Mesenchymal stem cell (in vitro differentiated cells and primary cell): ENCODE measurements at regions not wholly inside any gene's neighbourhood (a gene's known extent, or its start where the extent isn't known, plus 50 kb on each side); places are given as distances from the start of the nearest gene placed in this dataset.

Experiments used
- DNase-seq: peaks from one replicate; pipeline ENCODE4 v3.0.0-alpha.2; 2013
- H2AFZ ChIP-seq: one replicate; pipeline ENCODE4 v1.6.1; 2013; ENCODE audit warnings: low read depth, mild to moderate bottlenecking, control low read depth, inconsistent platforms, low read length, moderate library complexity
- H2AK5ac ChIP-seq: 2 replicates; pipeline ENCODE4 v1.6.1; 2013; ENCODE audit warnings: low read length, moderate library complexity, mild to moderate bottlenecking, inconsistent platforms; ENCODE audit not compliant: severe bottlenecking
- H2BK120ac ChIP-seq: one replicate; pipeline ENCODE4 v1.6.1; 2013; ENCODE audit warnings: low read depth, mild to moderate bottlenecking, inconsistent platforms, low read length, moderate library complexity
- H2BK12ac ChIP-seq, 2 experiments: one replicate each; pipeline ENCODE4 v1.6.1; 2013; ENCODE audit warnings: inconsistent platforms in 2 of 2, low read length in 2 of 2, mild to moderate bottlenecking in 2 of 2, moderate library complexity in 2 of 2, control low read depth in 1 of 2
- H2BK15ac ChIP-seq: one replicate; pipeline ENCODE4 v1.6.1; 2013; ENCODE audit warnings: mild to moderate bottlenecking, low read depth, inconsistent platforms; ENCODE audit not compliant: poor library complexity, severe bottlenecking
- H2BK5ac ChIP-seq: 2 replicates; pipeline ENCODE4 v1.6.1; 2013; ENCODE audit warnings: low read depth, mild to moderate bottlenecking, low read length, control low read depth, inconsistent platforms; ENCODE audit not compliant: poor library complexity, severe bottlenecking
- H3K14ac ChIP-seq, 2 experiments: one replicate each; pipeline ENCODE4 v1.6.1; 2013; ENCODE audit warnings: inconsistent platforms in 2 of 2, low read length in 2 of 2, control low read depth in 1 of 2, mild to moderate bottlenecking in 1 of 2, moderate library complexity in 1 of 2
- H3K18ac ChIP-seq, 2 experiments: one replicate each; pipeline ENCODE4 v1.6.1; 2013; ENCODE audit warnings: inconsistent platforms in 2 of 2, low read length in 2 of 2, control low read depth in 1 of 2, low read depth in 1 of 2, mild to moderate bottlenecking in 1 of 2
- H3K23ac ChIP-seq, 2 experiments: one replicate each; pipeline ENCODE4 v1.6.1; 2013; ENCODE audit warnings: inconsistent platforms in 2 of 2, low read length in 2 of 2, mild to moderate bottlenecking in 2 of 2, moderate library complexity in 2 of 2, control low read depth in 1 of 2
- H3K27ac ChIP-seq: 2 replicates; pipeline ENCODE4 v1.5.1; 2013; ENCODE audit warnings: mild to moderate bottlenecking, moderate library complexity, low read length, control low read depth, inconsistent platforms; ENCODE audit not compliant: poor library complexity, severe bottlenecking
- H3K27me3 ChIP-seq, 2 experiments: 2 replicates each; pipeline versions ENCODE4 v1.6.1 to v1.7.0; 2013; ENCODE audit warnings: low read length in 2 of 2, mild to moderate bottlenecking in 2 of 2, moderate library complexity in 2 of 2, control low read depth in 1 of 2, inconsistent platforms in 1 of 2; ENCODE audit not compliant: control insufficient read depth in 1 of 2, insufficient read depth in 1 of 2
- H3K36me3 ChIP-seq, 2 experiments: 2 replicates each; pipeline versions ENCODE4 v1.6.1 to v1.7.0; 2013; ENCODE audit warnings: low read length in 2 of 2, control low read depth in 1 of 2, inconsistent platforms in 1 of 2, low read depth in 1 of 2, mild to moderate bottlenecking in 1 of 2; ENCODE audit not compliant: insufficient read depth in 2 of 2, control insufficient read depth in 1 of 2
- H3K4ac ChIP-seq, 2 experiments: one replicate each; pipeline ENCODE4 v1.6.1; 2013; ENCODE audit warnings: inconsistent platforms in 2 of 2, low read length in 2 of 2, mild to moderate bottlenecking in 2 of 2, moderate library complexity in 2 of 2, control low read depth in 1 of 2, low read depth in 1 of 2
- H3K4me1 ChIP-seq: 2 replicates; pipeline ENCODE4 v1.6.1; 2013; ENCODE audit warnings: low read depth, low read length, control low read depth; ENCODE audit not compliant: control insufficient read depth, insufficient read depth
- H3K4me2 ChIP-seq: 2 replicates; pipeline ENCODE4 v1.6.1; 2013; ENCODE audit warnings: low read length, mild to moderate bottlenecking, inconsistent platforms; ENCODE audit not compliant: poor library complexity, severe bottlenecking
- H3K4me3 ChIP-seq, 2 experiments: 2 replicates each; pipeline versions ENCODE4 v1.5.1 to v1.7.0; 2013; ENCODE audit warnings: low read length in 2 of 2, mild to moderate bottlenecking in 2 of 2, control low read depth in 1 of 2, low read depth in 1 of 2; ENCODE audit not compliant: insufficient read depth in 1 of 2
- H3K79me1 ChIP-seq: replicated peaks from 2 replicates; pipeline ENCODE4 v1.6.1; 2013; ENCODE audit warnings: mild to moderate bottlenecking, control low read depth, low read length, inconsistent platforms; ENCODE audit not compliant: poor library complexity, severe bottlenecking
- H3K9ac ChIP-seq: 2 replicates; pipeline ENCODE4 v1.7.0; 2013; ENCODE audit warnings: mild to moderate bottlenecking, low read length, moderate library complexity
- H3K9me3 ChIP-seq: 2 replicates; pipeline ENCODE4 v1.7.0; 2013; ENCODE audit warnings: mild to moderate bottlenecking, low read length; ENCODE audit not compliant: control insufficient read depth
- H4K8ac ChIP-seq: one replicate; pipeline ENCODE4 v1.6.1; 2013; ENCODE audit warnings: inconsistent platforms, mild to moderate bottlenecking, low read length, moderate library complexity
- H4K91ac ChIP-seq: one replicate; pipeline ENCODE4 v1.6.1; 2013; ENCODE audit warnings: mild to moderate bottlenecking, low read length, inconsistent platforms
- WGBS: methylation state at CpG from one replicate; pipeline ENCODE4 v1.1.7; 2013; ENCODE audit warnings: mixed read lengths; 5-methylcytosine and 5-hydroxymethylcytosine counted together

DNA sequence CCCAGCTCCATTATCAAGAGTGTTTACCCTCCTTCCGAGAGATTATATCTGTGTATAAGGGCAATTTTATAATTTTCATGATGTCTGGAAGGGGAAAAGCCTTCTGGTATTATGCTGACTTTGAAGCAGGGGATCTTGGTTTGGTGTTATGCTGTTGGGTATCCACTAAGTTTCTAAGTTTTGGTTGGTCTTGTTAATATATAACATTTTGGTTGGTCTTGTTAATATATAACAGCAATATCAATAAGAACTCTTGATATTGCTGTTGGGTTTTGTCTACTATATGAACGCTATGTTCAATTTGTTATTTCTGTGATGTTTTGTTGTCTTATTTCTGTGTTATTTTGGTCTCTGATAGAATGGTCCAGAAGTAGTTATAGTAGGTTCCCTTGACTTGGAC, 349.2 kb upstream of the LRFN5 start:
- Histone ChIP-seq H2AK5ac (no peak overlapping the region), H3K4me2 (no peak overlapping the region), H3K9ac (no peak overlapping the region), H3K27ac (no peak overlapping the region), H3K14ac (no peak overlapping the region), H3K9me3 (no peaks in the 10 kb centered on the region), H4K91ac (no peak overlapping the region), H3K4me3 (no peak overlapping the region), H3K18ac (no peak overlapping the region), H2BK120ac (no peak overlapping the region), H3K23ac (no peak overlapping the region), H3K27me3 (no peaks in the 10 kb centered on the region), H3K4me1 (peaks cover 4% of the 10 kb centered on the region), H2AFZ (no peak overlapping the region), H3K36me3 (no peaks in the 10 kb centered on the region), H2BK12ac (no peak overlapping the region), H3K4ac (no peak overlapping the region), H3K79me1 (no peaks in the 10 kb centered on the region), H2BK5ac (no peak overlapping the region), H2BK15ac (no peak overlapping the region), H4K8ac (no peak overlapping the region)
- no peak for DNase-seq
- whole genome bisulfite sequencing = 67% methylated on average over 1 of the region's 2 CpGs

- no peak overlapping the region for H3K4ac ChIP-seq
- H2BK5ac ChIP-seq = no peak overlapping the region
- H3K27me3 ChIP-seq = no peaks in the 10 kb centered on the region
- no peak overlapping the region for H3K4me3 ChIP-seq
- H3K18ac ChIP-seq = no peak overlapping the region
- H2BK120ac ChIP-seq = no peak overlapping the region
- no peak overlapping the region for H4K91ac ChIP-seq
- 81% methylated on average over 5 of the region's 5 CpGs for WGBS
- H3K9ac ChIP-seq = no peak overlapping the region
- no peak overlapping the region for H3K27ac ChIP-seq
- no peaks in the 10 kb centered on the region for H3K36me3 ChIP-seq
- H2BK15ac ChIP-seq = no peak overlapping the region
- no peak for DNase-seq
- peaks cover 3% of the 10 kb centered on the region for H3K9me3 ChIP-seq
- no peaks in the 10 kb centered on the region for H3K4me1 ChIP-seq
- no peak overlapping the region for H3K23ac ChIP-seq
- H4K8ac ChIP-seq = no peak overlapping the region
- no peak overlapping the region for H2AFZ ChIP-seq
- no peak overlapping the region for H3K14ac ChIP-seq
- no peak overlapping the region for H3K4me2 ChIP-seq
- no peak overlapping the region for H2BK12ac ChIP-seq
- no peak overlapping the region for H2AK5ac ChIP-seq
- H3K79me1 ChIP-seq = no peaks in the 10 kb centered on the region
Measured at GRCh38 chr14:41235466-41235865, 371.2 kb upstream of the LRFN5 start.

DNA sequence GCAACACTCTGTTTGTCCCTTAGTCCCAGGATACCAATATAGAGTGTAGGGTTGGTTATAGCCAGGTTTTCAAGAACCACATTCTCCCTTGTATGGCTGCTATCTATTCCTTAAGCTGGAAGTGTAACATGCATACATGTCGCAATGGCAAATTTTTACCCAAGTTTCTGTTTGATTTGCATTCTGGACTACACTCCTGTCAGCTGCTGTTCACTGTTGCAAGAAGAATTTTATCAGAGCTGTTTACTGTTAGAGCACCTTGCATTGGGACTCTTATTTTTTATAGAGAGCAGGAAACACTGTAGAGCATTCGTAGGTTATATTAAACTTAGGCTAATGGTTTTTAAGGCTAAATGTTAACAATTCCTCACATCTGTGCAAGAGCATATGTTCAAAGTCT, 376.0 kb upstream of the LRFN5 start:
- H2BK12ac ChIP-seq = no peak overlapping the region

GRCh38 chr14:41229824-41230223, 376.9 kb upstream of the LRFN5 start:
- Histone ChIP-seq H3K27ac (no peak overlapping the region), H3K4ac (no peak overlapping the region), H3K23ac (no peak overlapping the region), H2BK12ac (no peak overlapping the region), H3K27me3 (no peaks in the 10 kb centered on the region), H3K79me1 (no peaks in the 10 kb centered on the region), H2BK15ac (no peak overlapping the region), H4K91ac (no peak overlapping the region), H3K36me3 (no peaks in the 10 kb centered on the region), H3K4me2 (no peak overlapping the region), H2AK5ac (no peak overlapping the region), H2BK5ac (no peak overlapping the region), H3K4me1 (no peaks in the 10 kb centered on the region), H3K4me3 (no peak overlapping the region), H2BK120ac (no peak overlapping the region), H3K18ac (no peak overlapping the region), H3K14ac (no peak overlapping the region), H4K8ac (no peak overlapping the region), H2AFZ (no peak overlapping the region), H3K9me3 (no peaks in the 10 kb centered on the region), H3K9ac (no peak overlapping the region)
- DNase-seq = no peak
- WGBS = 100% methylated on average over 1 of the region's 2 CpGs

More for the DNA sequence above, 376.0 kb upstream of the LRFN5 start:
- Histone ChIP-seq H3K9me3 (no peaks in the 10 kb centered on the region), H3K4me2 (no peak overlapping the region), H3K4me1 (no peaks in the 10 kb centered on the region), H2BK15ac (no peak overlapping the region), H3K9ac (no peak overlapping the region), H3K36me3 (no peaks in the 10 kb centered on the region), H3K18ac (no peak overlapping the region), H4K91ac (no peak overlapping the region), H2BK5ac (no peak overlapping the region), H2BK120ac (no peak overlapping the region), H2AK5ac (no peak overlapping the region), H3K79me1 (no peaks in the 10 kb centered on the region), H4K8ac (no peak overlapping the region), H3K23ac (no peak overlapping the region), H3K27me3 (no peaks in the 10 kb centered on the region), H3K27ac (no peak overlapping the region), H3K4me3 (no peak overlapping the region), H3K14ac (no peak overlapping the region), H3K4ac (no peak overlapping the region), H2AFZ (no peak overlapping the region)
- WGBS = 100% methylated on average over 1 of the region's 2 CpGs
- DNase-seq = no peak
